ENCODE measurements at regions not wholly inside any gene's neighbourhood (a gene's known extent, or its start where the extent isn't known, plus 50 kb on each side); places are given as distances from the start of the nearest gene placed in this dataset.

- no peak for DNase-seq (ENCODE audit: low read depth)
Measured at GRCh38 chr17:36756695-36757094, 155.3 kb downstream of the MRM1 start.

- DNase-seq (ENCODE audit: low read depth), result no peak
Measured at GRCh38 chr17:36760425-36760824, 159.0 kb downstream of the MRM1 start.

- no peak for DNase-seq (ENCODE audit: low read depth)
Measured at GRCh38 chr17:36761203-36761950, 160.0 kb downstream of the MRM1 start.

- DNase-seq (ENCODE audit: low read depth), result no peak
Measured at GRCh38 chr17:36765436-36766043, 164.2 kb downstream of the MRM1 start.

GRCh38 chr17:36768394-36768793 lies 167.0 kb downstream of the MRM1 start:
- no peak for DNase-seq (ENCODE audit: low read depth)

GRCh38 chr17:36773039-36773438 lies 164.2 kb upstream of the LHX1 start:
- DNase-seq (ENCODE audit: low read depth), result no peak

GRCh38 chr17:36777118-36777517 lies 160.2 kb upstream of the LHX1 start:
- no peak for DNase-seq (ENCODE audit: low read depth)

GRCh38 chr17:36778448-36778847 lies 158.8 kb upstream of the LHX1 start:
- DNase-seq (ENCODE audit: low read depth), result no peak

GRCh38 chr17:36779550-36779949 lies 157.7 kb upstream of the LHX1 start:
- DNase-seq (ENCODE audit: low read depth), result no peak

- no peak for DNase-seq (ENCODE audit: low read depth)
Measured at GRCh38 chr17:36784633-36785032, 152.6 kb upstream of the LHX1 start.

GRCh38 chr17:36786867-36787266 lies 150.4 kb upstream of the LHX1 start:
- DNase-seq (ENCODE audit: low read depth), result no peak

GRCh38 chr17:36791150-36791941 lies 145.9 kb upstream of the LHX1 start:
- DNase-seq (ENCODE audit: low read depth), result no peak

GRCh38 chr17:36791942-36792475 lies 145.3 kb upstream of the LHX1 start:
- no peak for DNase-seq (ENCODE audit: low read depth)

- DNase-seq (ENCODE audit: low read depth), result no peak
Measured at GRCh38 chr17:36792849-36793248, 144.4 kb upstream of the LHX1 start.

- DNase-seq (ENCODE audit: low read depth), result no peak
Measured at GRCh38 chr17:36793976-36794375, 143.3 kb upstream of the LHX1 start.

GRCh38 chr17:36807496-36808179 lies 129.6 kb upstream of the LHX1 start:
- no peak for DNase-seq (ENCODE audit: low read depth)

- no peak for DNase-seq (ENCODE audit: low read depth)
Measured at GRCh38 chr17:36808180-36808661, 129.1 kb upstream of the LHX1 start.

GRCh38 chr17:36812762-36813161 lies 124.5 kb upstream of the LHX1 start:
- no peak for DNase-seq (ENCODE audit: low read depth)

- DNase-seq (ENCODE audit: low read depth), result no peak
Measured at GRCh38 chr17:36813357-36813756, 123.9 kb upstream of the LHX1 start.

- DNase-seq (ENCODE audit: low read depth), result no peak
Measured at GRCh38 chr17:36813957-36814563, 123.2 kb upstream of the LHX1 start.

GRCh38 chr17:36814958-36815357 lies 122.3 kb upstream of the LHX1 start:
- no peak for DNase-seq (ENCODE audit: low read depth)

Measured in non-pigmented ciliary epithelial cell (primary cell).